ENCODE measurements at regions not wholly inside any gene's neighbourhood (a gene's known extent, or its start where the extent isn't known, plus 50 kb on each side); places are given as distances from the start of the nearest gene placed in this dataset.

DNA sequence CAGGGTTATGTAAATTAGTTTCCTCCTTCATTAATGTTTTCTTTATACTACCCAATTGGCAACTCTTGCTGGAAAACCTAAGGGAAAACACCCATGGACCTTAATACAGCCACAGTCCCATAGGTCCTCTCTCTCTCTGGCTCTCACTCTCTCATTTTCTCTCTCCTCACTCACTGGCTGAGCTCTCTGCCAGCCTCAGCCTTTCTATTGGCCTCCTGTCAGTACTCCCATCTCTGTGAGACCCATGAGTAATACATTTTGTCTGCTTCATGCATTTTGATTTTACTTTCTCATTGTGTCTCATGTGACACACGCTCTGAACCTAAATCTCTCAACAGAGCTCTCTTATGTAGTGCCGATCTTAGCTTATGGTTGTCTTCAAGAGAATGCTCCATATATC lies 907.5 kb downstream of the C6orf118 start:
- DNase-seq (ENCODE audit: low read depth) = no peak
- TF ChIP-seq, protein P1, sequence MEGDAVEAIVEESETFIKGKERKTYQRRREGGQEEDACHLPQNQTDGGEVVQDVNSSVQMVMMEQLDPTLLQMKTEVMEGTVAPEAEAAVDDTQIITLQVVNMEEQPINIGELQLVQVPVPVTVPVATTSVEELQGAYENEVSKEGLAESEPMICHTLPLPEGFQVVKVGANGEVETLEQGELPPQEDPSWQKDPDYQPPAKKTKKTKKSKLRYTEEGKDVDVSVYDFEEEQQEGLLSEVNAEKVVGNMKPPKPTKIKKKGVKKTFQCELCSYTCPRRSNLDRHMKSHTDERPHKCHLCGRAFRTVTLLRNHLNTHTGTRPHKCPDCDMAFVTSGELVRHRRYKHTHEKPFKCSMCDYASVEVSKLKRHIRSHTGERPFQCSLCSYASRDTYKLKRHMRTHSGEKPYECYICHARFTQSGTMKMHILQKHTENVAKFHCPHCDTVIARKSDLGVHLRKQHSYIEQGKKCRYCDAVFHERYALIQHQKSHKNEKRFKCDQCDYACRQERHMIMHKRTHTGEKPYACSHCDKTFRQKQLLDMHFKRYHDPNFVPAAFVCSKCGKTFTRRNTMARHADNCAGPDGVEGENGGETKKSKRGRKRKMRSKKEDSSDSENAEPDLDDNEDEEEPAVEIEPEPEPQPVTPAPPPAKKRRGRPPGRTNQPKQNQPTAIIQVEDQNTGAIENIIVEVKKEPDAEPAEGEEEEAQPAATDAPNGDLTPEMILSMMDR (IDR thresholded peaks at IDR 0.05; ENCODE audit: control insufficient read depth, extremely low read depth, insufficient read depth) = no peak

DNA sequence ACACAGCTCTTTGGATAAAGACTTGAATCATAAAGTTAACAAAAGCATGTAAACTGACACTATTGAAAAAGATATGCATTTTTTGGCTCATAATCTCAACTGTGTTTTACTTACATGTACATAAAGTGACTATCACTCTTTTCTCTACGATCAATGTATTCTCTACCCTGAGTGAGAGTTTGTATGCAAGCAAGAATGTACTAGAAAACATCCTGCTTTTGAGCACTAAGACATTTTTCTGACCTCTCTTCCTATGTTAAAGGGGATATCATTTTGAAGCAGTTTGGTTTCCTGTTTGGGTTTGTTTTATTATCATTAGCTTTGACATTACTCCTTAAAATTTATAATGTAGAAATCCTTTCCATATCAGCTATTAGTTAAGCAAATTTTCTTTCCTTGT lies 910.8 kb downstream of the C6orf118 start:
- no peak overlapping the region for H3K4me3 ChIP-seq (ENCODE audit: low read depth, low read length)
- no peak for DNase-seq (ENCODE audit: low read depth)
- TF ChIP-seq, protein P1 (IDR thresholded peaks at IDR 0.05; ENCODE audit: control insufficient read depth, extremely low read depth, insufficient read depth) = no peak

More for the DNA sequence above, 907.5 kb downstream of the C6orf118 start:
- H3K4me3 ChIP-seq (ENCODE audit: low read depth, low read length) = no peak overlapping the region

DNA sequence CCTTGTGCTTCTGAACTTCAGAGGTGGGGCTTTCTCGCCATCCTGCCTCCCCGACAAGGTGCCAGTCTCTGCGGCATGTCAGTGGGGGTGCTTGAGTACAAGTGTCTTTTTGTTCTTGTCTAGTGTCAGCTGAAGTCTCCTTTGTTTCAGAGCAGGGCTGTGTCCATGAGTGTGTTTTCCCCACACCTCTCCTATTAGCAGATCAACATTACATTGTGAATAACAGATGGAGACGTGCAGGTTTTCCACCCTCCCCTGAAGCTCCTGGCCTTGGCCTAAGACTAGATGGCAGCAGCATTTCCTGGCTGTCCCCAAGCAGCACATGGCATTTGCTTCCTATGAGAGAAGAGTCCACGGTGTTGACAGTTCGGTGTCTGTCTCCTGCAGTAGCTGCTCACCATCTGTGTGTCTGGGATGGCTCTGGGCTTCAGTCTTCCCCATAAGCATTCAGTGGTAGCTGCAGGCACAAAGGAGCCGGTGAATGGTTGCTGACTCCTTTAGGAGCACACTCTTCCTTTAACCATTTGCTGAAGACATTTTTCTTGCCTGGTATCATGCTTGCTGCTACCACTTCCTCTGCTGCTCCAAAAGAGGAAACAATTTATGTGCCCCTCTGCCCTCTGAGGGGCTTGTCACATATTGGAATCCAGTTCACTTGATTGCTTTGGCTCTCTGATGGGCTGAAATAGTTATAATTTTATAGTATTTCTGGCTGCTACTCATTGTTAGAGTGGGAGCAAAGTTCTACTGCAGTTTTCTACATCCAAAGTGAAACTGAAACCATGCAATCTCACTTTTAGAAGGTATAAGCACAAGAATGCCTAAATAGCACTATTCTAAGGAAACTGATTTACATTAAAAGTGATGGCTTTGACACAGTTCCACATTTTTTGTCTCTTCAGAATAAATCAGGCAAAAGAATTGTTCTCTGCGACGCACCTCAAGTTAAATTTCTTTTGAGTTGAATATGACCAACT lies 913.0 kb downstream of the C6orf118 start:
- TF ChIP-seq, protein P1 (IDR thresholded peaks at IDR 0.05; ENCODE audit: control insufficient read depth, extremely low read depth, insufficient read depth) = no peak
- no peak for DNase-seq (ENCODE audit: low read depth)
- no peak overlapping the region for H3K4me3 ChIP-seq (ENCODE audit: low read depth, low read length)

DNA sequence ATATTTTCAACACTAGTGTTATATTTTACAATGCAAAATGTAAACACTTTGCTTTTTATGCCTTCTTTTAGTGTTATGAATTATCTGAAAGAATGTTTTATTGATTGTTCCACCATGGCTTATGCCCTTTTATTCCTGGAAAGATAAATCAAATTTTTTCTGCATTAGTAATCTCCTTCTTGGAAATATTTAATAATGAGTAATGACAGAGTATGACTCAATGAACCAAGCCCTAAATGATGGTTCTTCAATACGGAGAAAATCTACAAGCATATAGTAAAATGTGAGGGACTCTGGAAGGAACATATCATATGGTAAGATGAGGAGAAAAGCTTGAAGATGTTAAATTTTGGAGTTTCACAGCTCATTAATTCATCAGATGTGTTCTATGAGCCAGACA lies 929.6 kb downstream of the C6orf118 start:
- no peak overlapping the region for H3K4me3 ChIP-seq (ENCODE audit: low read depth, low read length)

DNA sequence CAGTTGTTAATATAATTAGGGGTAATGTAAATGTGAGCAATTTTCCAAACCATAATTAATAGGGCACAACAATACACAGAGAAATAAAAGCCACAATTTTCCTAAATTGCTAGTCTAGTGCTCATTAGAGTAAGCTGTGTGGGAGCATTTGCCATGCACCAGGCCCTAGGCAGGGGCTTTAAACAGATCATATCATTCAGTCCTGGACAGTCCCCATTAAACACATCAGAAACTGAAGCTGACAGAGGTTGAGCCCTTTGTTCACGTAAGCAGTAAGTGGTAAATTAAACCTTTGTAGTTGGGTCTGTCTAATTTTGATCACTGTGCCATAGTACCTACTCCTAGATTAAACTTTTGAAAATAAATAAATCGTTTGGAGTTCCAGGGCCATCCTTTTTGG lies 931.1 kb downstream of the C6orf118 start:
- no peak for DNase-seq (ENCODE audit: low read depth)
- TF ChIP-seq, protein P1 (IDR thresholded peaks at IDR 0.05; ENCODE audit: control insufficient read depth, extremely low read depth, insufficient read depth) = no peak
- H3K4me3 ChIP-seq (ENCODE audit: low read depth, low read length) = no peak overlapping the region

More for the DNA sequence above, 929.6 kb downstream of the C6orf118 start:
- TF ChIP-seq, protein P1 (IDR thresholded peaks at IDR 0.05; ENCODE audit: control insufficient read depth, extremely low read depth, insufficient read depth) = no peak
- DNase-seq (ENCODE audit: low read depth) = no peak

DNA sequence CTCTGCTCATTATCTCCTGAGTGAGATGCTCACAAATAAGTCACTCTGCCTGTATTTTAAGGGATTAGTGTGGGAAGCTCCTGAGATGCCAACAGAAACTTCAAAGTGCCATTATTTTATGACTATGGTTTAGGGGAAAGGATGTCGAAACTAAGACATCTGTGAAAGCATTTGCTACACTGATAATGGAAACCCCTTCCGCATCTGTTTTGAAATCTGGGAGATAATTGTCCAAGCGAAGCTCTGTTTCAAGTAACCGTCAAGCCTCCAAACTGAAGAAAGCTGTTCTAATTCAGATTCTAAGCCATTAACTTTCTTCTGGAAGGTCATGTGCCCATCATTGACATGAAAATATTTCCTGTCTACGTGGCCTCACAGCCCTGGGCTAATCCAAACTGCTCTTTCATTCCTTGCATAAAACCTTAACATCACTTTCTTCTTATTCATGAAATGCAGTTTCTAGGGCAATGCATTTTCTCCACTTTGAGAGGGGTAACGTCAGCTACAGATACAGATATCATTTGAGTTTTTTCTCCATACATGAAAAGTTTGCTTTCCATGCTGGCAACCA lies 932.0 kb downstream of the C6orf118 start:
- TF ChIP-seq, protein P1 (IDR thresholded peaks at IDR 0.05; ENCODE audit: control insufficient read depth, extremely low read depth, insufficient read depth) = no peak
- DNase-seq (ENCODE audit: low read depth) = no peak
- no peak overlapping the region for H3K4me3 ChIP-seq (ENCODE audit: low read depth, low read length)
